NCI-H1694 treated with DMSO at 0.1 percent for 48 hours (cell line): ENCODE measurements at regions not wholly inside any gene's neighbourhood (a gene's known extent, or its start where the extent isn't known, plus 50 kb on each side); places are given as distances from the start of the nearest gene placed in this dataset.

ENCODE experiments used
- DNase-seq: peaks from one replicate; lab custom pipeline; 2025; lab: John Stamatoyannopoulos, UW

- DNase-seq: no peak
Observed at GRCh38 chr5:167485061-167485774, 806.2 kb upstream of the WWC1 start.

DNA sequence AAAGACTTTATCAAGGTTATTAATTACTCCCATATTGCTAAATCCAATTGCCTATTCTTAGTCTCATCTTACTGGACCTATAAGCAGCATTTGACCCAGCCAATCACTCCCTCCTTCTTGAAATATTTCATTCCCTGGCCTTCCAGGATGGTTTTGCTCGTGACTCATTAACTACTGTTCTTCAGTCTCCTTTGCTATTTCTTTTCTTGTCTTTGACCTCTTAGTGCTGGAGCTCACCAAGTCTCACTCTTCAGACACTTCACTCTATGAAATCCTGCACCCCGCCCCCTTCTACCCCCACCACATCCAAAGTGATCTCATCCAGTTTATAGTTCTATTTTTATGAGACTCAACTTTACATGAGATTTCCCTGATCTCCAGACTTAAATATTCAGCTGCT, 803.1 kb upstream of the WWC1 start:
- DNase-seq: no peak

DNA sequence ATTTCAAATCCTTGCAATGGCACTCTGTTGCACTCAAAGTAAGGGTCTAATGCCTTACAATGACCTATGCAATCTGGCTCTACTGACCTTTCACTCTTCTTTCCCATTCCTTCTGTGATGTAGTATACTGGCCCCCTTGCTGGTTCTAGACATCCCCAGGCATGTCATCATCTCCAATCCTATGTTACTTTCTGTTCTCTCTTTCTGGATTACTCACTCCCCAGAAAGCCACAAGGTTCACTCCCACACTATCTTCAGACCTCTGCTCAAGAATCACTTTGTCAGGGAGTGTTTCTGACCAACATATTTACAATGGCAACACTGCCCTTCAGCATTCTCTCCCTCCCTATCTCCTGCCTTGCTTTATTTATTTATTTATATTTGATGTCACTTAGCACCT, 802.2 kb upstream of the WWC1 start:
- DNase-seq: no peak

DNA sequence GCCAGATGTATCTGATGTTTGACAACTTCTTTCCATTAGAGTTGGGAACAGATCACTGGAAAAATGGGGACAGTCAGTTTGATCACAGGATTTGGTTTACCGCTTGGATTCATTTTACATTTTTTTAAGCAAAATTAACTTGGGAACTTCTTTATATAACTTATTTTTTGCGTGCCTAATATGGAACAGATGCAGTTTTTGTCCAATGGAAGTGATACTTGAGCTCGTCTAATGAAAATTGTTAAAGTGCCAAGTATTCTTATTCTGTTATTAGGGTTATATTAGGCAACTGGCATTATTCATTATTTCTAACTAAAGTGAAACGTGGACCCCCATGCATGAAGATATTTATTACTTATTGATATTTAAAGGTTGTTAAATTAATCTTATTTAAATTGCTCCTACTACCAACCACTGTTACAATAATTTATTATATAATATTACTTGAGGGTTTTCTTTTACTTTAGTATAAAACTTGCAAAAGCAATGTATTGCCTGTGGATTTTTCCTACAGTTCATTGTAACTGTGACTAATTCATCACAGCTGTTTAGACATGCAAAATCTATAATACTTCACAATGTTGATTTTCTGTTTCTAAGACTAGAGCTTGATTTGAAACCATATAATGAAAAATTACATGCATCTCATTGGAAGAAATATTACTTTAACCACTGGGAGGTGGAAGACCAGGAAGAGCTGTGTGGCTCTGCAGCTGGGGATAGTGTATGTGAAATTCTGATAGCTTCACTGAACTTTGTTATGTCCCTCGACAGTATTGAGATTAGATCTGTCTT, 787.3 kb upstream of the WWC1 start:
- DNase-seq: no peak

DNA sequence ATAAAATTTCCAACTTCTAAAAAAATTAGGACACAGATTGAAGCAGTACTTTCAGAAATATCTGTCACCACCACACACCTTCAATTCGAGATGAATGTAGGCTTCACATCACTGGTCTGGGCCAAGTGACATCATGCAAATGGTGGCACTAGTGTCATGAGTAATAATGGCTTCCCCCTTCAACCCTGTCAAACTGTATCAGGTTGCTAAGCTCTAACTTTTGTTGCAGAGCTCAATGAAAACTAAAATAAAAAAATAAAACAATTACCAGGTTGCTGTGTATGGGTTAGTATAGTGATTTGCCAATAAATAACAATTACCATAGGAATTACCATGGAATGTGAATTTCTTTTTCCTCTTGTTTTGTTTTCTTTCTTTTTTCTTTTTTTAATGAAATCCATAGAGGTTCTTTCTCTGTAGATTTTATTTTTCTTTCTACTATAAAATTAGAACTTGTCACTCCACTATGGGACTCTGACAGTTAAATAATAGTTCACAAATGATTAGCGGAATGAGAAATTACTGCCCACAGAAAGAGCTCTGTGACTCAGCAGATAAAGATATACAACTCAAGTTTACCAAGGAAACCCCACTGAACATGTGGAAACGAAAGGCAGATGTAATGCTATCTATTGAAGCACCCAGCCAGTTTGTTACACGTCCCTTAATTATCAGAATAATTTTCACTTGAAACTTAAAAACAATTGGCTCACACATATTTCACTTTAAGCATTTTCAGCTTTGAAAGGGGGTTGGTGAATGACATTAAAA, 783.8 kb upstream of the WWC1 start:
- DNase-seq: no peak

GRCh38 chr5:167509076-167509475, 782.4 kb upstream of the WWC1 start:
- DNase-seq: no peak

DNA sequence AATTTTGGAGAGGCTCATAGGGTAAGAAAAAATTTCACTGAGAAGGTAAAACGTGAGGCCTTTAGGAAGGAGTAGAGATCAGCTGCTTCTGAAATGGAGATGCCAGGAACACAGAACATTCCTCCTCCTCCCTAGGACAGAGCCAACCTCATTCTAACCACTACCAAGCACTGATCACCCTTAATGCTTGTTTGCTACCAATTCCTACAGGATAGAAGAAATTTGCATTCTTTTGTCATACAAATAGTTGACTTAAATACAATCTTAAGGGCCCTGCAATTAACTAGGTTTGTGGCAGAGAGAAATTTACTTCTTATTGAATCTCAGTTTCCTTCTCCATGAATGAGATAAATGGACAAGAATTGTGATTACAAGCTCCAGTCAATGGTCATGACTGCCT, 780.2 kb upstream of the WWC1 start:
- DNase-seq: no peak

DNA sequence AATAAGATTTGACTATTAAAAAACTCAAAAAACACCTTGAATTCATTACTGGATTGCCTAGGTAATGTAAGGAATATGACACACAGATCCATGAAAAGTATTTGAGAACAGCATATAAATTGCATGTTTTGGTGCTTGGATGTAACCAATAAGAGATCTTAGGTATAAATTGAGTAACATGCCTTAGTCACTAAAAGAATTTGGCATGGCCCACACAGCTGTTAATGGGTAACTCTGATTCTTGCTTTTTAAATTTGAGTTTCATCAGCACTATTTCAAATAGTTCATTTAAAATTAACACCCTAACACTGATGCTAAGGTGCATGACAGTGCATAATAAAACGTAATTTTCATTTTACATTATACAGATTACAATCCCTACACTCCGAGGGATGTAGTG, 779.3 kb upstream of the WWC1 start:
- no peak for DNase-seq

DNA sequence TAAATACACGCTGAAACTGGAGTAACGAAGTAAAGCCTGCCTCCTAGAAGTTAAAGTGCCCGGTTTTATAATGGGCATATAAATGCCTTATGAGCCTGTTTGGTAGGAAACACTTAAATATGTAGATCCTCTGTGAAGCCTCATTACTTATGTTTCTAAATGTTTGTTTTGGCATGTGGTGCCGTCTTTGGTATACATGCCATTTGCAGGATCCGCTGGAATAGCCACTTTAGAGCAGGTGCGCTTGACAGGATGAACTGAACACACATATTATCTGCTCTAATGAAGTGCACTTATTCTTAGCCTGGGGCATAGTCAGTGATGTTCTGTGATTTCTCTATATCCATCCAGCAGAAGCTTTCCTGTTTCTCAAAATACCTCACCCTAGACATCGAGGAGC, 778.1 kb upstream of the WWC1 start:
- no peak for DNase-seq

- DNase-seq: no peak
Observed at GRCh38 chr5:167514461-167514860, 777.0 kb upstream of the WWC1 start.

DNA sequence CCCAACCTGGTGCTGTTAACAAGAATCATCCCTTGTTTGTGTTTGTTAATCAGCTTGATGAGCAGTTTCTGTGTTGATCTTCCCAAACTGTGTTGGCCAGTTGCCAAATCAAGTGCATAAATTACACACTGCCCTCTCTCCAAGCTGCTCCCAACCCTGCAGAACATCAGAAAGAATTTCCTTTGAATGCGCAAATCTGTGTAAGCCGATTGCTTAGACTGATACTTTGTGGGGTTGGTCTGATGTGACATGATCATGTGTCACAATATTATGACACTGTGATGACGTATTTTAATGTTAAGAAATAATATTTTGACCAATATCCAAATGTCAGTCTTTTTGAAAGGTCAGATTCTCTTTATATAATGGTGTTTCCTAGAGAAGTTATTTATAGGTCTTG, 766.4 kb upstream of the WWC1 start:
- DNase-seq: no peak

DNA sequence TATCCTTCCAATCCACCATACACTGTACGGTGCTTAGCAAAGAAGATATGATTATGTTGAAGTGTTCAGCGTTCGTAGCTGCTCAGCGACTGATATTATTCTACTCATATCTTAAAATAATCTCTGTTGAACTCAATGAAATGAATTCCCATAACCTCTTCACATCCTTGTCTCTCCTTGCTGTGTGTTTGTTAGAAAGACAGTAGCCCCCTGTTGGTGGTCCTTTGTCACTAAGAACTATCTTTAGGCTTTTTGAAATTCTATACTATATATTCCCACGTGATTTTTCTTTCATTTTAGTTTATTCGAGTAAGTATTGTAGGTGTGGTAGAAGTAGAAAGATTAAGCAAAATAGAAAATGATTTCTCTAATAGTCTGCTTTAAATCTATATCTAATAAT, 762.8 kb upstream of the WWC1 start:
- DNase-seq: no peak

- no peak for DNase-seq
Observed at GRCh38 chr5:167530548-167530947, 760.9 kb upstream of the WWC1 start.

DNA sequence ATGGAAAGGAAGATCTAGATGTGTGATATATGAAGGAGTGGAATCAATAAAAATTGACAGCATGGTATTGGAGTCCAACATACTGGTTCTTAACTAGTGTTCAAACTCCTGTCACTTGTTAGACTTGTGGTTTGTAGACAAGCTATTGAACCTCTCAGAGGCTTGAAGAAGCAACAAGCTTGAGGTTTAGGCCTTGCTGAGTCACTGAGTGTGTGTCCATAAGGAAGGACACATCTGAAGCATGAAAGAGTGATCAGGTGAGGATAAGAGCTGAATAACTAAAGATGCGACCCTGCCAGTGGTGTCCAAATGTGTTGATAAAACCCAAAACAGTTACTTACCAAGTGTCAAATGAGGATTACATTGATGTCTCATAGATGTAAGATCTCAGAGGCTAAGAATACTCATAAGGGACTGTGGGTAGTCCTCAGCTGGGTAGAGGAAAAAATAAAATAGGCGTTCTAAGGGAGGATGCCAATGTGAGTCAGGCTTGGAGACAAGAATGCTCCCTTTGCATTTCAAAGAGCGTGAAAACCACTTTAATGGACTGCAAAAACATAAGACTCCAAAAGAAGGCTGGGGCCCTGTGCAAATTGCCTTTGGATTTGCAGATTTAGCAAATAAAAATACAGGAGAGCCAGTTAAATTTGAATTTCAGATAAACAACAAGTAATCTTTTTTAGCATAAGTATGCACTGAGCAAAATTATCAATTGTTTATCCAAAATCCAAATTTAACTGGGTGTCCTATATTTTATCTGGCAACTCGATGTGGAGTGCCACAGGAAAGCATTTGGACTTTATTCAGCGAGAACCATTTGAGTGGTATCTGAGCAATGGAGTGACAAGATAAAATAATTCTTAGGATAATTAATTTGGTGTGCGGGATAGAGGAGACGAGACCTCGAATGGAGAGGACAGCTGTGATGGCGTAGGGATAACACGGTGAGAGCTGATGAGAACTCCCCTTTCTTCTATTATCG, 757.3 kb upstream of the WWC1 start:
- no peak for DNase-seq

- no peak for DNase-seq
Observed at GRCh38 chr5:167539747-167540146, 751.7 kb upstream of the WWC1 start.

DNA sequence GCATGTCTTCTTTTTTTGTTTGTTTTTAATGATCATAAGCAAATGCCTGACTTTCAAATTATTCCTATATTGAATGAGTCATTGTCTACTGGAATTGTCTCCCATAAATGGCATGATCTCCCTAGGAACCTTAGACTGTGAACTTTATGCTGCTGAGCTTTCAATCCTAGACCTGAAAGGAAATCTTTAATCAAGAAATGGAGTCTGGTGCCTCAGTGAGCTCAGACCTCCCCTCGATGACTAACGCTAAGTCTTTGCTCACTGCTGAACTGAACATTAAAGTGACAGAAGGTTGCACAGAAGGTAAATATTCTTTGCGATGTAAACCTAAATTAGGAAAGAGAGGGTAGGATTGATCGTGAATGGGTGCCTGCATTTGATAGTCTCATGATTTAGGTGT, 745.2 kb upstream of the WWC1 start:
- DNase-seq: peak; percentile 51

- no peak for DNase-seq
Observed at GRCh38 chr5:167552356-167552755, 739.1 kb upstream of the WWC1 start.

- no peak for DNase-seq
Observed at GRCh38 chr5:167553511-167553910, 737.9 kb upstream of the WWC1 start.

DNA sequence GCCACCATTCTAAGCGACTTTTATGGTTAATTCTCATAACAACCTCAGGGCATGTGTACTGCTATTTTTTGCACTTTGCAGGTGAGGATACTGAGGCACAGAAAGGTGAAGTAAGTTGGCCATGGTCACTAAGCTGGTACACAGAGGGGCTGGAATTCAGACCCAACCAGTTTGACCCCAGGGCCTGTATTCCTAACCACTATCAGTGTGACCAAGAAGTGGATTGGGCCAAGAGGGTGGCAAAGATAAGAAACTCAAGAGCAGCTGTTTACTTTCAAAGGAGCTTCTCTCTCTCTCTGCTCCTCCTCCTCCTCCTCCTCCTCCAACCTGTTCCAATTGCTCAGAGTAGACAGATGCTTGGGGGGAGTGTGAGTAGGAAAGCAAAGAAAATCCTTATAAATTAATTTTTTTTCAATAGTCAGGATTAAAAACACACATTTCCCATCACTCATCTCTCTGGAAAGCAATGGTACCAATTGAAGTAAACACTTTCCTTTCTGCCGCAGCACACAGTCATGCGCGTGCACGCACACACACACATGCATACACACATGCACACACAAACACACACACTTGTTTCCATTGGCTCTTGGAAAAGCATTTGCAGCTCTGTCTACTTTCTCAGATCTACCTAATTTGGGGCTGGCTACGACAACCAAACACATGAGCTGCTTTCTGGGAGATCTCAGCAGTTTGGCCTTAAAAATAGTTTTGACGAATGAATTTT, 736.7 kb upstream of the WWC1 start:
- no peak for DNase-seq

GRCh38 chr5:167555565-167556166, 735.8 kb upstream of the WWC1 start:
- no peak for DNase-seq

- DNase-seq: no peak
Observed at GRCh38 chr5:167557359-167557758, 734.1 kb upstream of the WWC1 start.
